ENCODE measurements at regions not wholly inside any gene's neighbourhood (a gene's known extent, or its start where the extent isn't known, plus 50 kb on each side); places are given as distances from the start of the nearest gene placed in this dataset.
"Not testable (repeated sequence)": the region's sequence is repeated elsewhere in the genome, so short reads cannot be mapped to it uniquely, and the experiment has no call there.

GRCh38 chrX:123013141-123013540 is 170.9 kb upstream of the GRIA3 start:
- no peak for DNase-seq

GRCh38 chrX:123036401-123036800 is 147.7 kb upstream of the GRIA3 start:
- DNase-seq: no peak

- DNase-seq: no peak
These were observed 134.9 kb upstream of the GRIA3 start for GRCh38 chrX:123049071-123049625.

GRCh38 chrX:123060986-123061385 is 123.1 kb upstream of the GRIA3 start:
- DNase-seq: no peak

- no peak for DNase-seq
These were observed 120.0 kb upstream of the GRIA3 start for GRCh38 chrX:123064053-123064452.

GRCh38 chrX:123072686-123073385 is 111.2 kb upstream of the GRIA3 start:
- no peak for DNase-seq

GRCh38 chrX:123075947-123076561 is 108.0 kb upstream of the GRIA3 start:
- no peak for DNase-seq

GRCh38 chrX:123077631-123078030 is 106.4 kb upstream of the GRIA3 start:
- no peak for DNase-seq

GRCh38 chrX:123080065-123080464 is 104.0 kb upstream of the GRIA3 start:
- no peak for DNase-seq

- DNase-seq: no peak
These were observed 102.3 kb upstream of the GRIA3 start for GRCh38 chrX:123081776-123082175.

- DNase-seq: no peak
These were observed 100.2 kb upstream of the GRIA3 start for GRCh38 chrX:123083924-123084323.

- no peak for DNase-seq
These were observed 99.3 kb upstream of the GRIA3 start for GRCh38 chrX:123084797-123085196.

GRCh38 chrX:123085311-123085940 is 98.7 kb upstream of the GRIA3 start:
- no peak for DNase-seq

- DNase-seq: no peak
These were observed 97.3 kb upstream of the GRIA3 start for GRCh38 chrX:123086768-123087167.

- DNase-seq: no peak
These were observed 96.8 kb upstream of the GRIA3 start for GRCh38 chrX:123087326-123087725.

GRCh38 chrX:123088331-123088730 is 95.7 kb upstream of the GRIA3 start:
- no peak for DNase-seq

- no peak for DNase-seq
These were observed 95.1 kb upstream of the GRIA3 start for GRCh38 chrX:123088930-123089329.

GRCh38 chrX:123093792-123094191 is 90.3 kb upstream of the GRIA3 start:
- DNase-seq: no peak

- no peak for DNase-seq
These were observed 75.3 kb upstream of the GRIA3 start for GRCh38 chrX:123108513-123109427.

GRCh38 chrX:123121241-123121640 is 62.8 kb upstream of the GRIA3 start:
- DNase-seq: no peak

GRCh38 chrX:123129805-123130204 is 54.3 kb upstream of the GRIA3 start:
- DNase-seq: not testable (repeated sequence)

All from NCI-H446 treated with DMSO at 0.1 percent for 48 hours (cell line).